ENCODE measurements at regions not wholly inside any gene's neighbourhood (a gene's known extent, or its start where the extent isn't known, plus 50 kb on each side); places are given as distances from the start of the nearest gene placed in this dataset.

DNA sequence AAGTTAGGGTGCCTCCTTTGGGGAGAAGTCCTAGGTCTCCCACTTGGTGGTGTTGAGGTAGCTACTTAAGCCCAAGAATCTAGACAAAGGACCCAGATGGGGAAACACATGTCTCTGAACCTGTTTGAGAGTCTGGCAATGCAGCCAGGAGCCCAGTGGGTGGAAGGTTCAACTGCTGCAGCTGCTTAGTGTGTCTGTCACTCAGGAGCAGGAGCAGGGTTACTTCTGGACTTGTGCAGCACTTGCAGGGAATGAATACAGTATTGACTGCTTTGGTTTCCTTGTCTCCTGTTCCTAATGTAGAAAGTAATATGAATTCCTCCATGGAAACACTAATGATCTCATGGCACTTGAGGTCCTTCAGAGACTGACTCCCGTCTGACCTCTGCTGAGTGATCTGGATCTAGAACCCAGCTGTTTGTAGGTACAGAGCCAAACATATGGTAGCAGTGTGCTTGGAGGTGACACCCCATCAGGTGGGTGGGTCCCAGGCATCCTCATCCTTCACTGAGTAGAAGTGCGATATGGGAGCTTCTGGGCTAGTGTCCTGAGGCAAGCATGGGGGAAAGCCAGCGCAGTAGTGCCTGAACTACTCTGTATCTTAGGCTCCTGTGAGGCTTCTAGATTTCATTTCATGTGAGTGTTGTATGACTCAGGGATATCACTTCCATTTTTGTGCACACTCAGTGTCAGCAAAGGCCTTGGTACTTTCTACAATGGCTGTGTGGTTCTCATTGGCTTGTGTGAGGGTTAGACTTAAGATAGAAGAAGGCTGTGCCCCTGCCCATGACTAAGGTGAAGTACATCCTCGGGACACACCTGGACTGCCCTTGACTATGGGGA, 85.0 kb upstream of the WDR1 start:
- DNase-seq = no peak

GRCh38 chr4:10200869-10201268, 84.3 kb upstream of the WDR1 start:
- no peak for DNase-seq

GRCh38 chr4:10198365-10198764, 81.8 kb upstream of the WDR1 start:
- DNase-seq = no peak

- DNase-seq = no peak
These were observed 81.4 kb upstream of the WDR1 start for GRCh38 chr4:10197952-10198351.

GRCh38 chr4:10196191-10196590, 79.6 kb upstream of the WDR1 start:
- no peak for DNase-seq

GRCh38 chr4:10192331-10192730, 75.7 kb upstream of the WDR1 start:
- DNase-seq = no peak

GRCh38 chr4:10188400-10189004, 71.9 kb upstream of the WDR1 start:
- no peak for DNase-seq

- no peak for DNase-seq
These were observed 69.9 kb upstream of the WDR1 start for GRCh38 chr4:10186228-10187214.

- DNase-seq = no peak
These were observed 69.1 kb upstream of the WDR1 start for GRCh38 chr4:10185518-10186227.

GRCh38 chr4:10184501-10184938, 67.9 kb upstream of the WDR1 start:
- DNase-seq = no peak

GRCh38 chr4:10184041-10184440, 67.4 kb upstream of the WDR1 start:
- DNase-seq = no peak

DNA sequence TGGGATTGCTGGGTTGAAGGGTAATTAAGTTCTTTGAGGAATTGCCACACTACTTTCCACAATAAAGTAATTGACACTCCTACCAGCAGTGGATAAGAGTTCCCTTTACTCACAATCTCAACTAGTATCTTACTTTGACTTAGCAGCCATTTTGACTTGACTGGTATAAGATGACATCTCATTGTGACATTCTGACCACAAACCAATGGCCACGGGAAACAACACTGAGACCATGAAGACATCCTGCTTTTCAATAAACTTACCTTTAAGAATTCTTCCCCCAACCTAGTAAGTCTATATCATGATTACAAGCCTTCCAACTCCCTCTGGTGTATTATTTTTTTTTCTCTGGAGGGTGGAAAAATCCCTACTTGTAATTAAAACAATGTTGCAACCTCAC, 66.9 kb upstream of the WDR1 start:
- DNase-seq = no peak

DNA sequence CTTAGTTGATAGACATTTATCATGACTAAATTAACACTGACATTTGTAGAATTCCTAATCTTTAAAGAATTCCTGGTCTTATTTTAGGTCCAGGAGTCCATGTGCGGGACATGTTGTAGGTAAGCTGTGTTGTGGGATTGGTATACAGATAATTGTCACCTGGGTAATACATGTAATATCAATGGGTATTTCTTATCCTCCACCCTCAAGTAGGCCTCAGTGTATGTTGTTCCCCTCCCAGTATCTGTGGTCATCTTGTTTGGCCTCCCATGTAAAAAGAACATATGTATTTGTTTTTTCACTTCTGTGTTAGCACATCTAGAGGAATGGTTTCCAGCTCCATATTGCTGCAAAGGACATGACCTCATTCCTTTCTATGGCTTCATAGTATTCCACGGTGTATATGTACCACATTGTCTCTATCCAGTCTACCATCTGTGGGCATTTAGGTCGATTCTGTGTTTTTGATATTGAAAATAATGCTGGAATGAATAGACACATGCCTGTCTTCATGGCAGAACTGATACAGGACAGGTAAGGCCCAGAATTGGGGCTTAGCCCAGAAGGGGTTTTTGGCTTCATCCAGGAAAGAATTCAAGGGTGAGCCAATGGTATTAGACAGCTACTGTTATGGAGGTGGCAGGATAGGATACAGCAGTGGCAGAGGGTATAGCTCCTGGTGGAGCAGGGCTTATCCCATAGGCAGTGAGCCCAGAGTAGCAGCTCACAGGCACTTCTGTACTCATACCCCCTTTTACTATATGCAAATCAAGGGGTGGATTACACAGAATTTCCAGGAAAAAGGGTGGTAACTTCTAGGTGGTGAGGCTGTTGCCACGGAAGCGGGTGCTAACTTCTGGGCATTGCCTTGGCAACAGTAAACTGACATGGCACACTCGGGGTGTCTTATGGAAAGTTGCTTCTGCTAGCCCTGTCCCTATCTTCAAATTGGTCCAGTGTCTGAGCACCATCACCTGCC, 66.1 kb upstream of the WDR1 start:
- no peak for DNase-seq

GRCh38 chr4:10181745-10182445, 65.3 kb upstream of the WDR1 start:
- DNase-seq = no peak

DNA sequence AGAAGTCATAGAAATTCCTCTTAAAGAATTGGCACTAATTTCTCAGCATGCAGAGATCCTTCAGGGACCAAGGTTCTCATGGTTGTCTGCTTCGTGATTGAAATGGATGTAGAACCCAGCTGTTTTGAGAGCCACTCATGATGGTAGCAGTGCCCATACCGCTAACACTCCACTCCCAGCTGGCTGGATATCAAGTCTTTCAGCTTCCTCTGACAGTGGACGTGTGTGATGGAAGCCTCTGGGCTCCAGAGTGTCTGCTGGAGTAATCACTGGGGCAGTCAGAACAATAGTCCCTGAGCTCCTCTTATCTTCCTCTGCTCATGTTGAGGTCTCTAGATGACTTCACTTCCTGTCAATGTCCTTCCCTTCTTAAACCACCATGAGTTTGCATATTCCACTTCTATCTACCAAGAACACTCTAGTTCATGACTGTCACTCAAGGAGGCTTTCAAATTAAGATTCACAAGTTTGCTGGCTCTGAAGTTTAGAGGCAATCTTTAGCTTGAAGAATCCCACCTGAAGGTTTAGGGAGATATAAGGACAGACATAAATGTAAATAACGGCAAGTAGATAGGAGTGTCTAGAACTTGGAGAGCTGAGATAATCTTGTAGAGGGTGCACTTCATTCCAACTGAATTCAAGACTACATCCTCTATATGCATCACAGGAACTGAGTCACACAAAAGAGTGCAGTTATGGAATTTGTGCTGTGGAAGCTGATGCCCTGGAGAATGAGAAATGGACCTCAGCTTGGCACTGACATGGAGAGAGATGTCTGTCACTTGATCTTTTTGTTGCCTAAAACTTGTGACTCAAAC, 64.5 kb upstream of the WDR1 start:
- no peak for DNase-seq

DNA sequence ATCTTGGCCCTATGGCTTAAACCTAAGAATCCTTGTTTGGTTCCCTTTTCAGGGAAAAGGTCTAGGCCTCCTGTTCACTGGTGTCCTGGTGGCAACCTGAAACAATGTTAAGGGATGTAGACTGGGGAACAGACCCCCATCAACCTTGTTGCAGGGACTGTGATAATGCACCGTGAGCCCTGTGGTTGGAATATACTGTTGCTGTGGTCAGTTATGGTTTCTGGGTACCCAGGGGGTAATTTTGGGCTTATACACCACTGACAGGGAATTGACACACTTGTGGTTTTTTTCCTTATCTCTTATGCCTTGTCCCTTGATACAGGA, 64.0 kb upstream of the WDR1 start:
- no peak for DNase-seq

DNA sequence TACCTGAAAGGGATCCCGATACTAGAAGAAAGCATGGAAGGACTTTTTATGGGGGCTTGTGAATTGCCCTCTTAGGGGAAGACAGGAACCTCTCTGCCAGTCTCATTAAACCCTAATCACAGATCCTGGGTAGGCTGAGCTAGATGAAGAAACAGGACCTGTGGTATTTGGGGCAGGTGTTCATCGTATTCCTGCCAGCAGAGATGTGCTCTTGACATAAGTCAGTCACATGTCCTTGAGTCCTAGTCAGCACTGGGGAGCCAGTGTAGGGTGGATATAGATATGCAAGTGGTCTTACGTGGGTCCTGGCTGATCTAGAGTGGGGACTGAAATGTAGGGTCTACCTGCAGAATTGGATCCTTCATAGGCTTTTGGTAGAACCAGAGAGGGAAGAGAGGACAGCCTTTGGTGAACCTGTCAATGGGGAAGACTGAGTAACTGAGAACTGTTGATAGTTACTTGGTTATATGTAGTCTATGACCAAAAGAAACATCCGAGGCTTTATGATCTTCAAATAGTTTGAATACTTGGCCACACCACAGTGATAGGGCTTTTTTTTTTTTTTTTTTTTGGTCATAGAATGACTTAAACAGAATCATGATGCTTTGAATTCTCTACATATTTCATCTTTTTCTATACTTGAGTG, 63.5 kb upstream of the WDR1 start:
- no peak for DNase-seq

GRCh38 chr4:10178763-10179162, 62.2 kb upstream of the WDR1 start:
- DNase-seq = no peak

- DNase-seq = no peak
These were observed 59.0 kb upstream of the WDR1 start for GRCh38 chr4:10175626-10176025.

Measured in right kidney (tissue), 1 donor.